Loucy (cell line): ENCODE measurements at regions not wholly inside any gene's neighbourhood (a gene's known extent, or its start where the extent isn't known, plus 50 kb on each side); places are given as distances from the start of the nearest gene placed in this dataset.

ENCODE experiments used
- H2AFZ ChIP-seq: fragments of 200-600 bp; sonication (generic); 2 replicates; pipeline ENCODE4 v1.6.0; 2016; ENCODE audit warnings: antibody characterized with exemption, mild to moderate bottlenecking, low read length, moderate library complexity
- H3F3A ChIP-seq: fragments of 200-600 bp; 2 replicates; pipeline ENCODE4 v1.6.0; 2016; ENCODE audit warnings: antibody characterized with exemption, low read depth, mild to moderate bottlenecking
- H3K27me3 ChIP-seq: fragments of 200-600 bp; sonication (generic); 2 replicates; pipeline ENCODE4 v1.6.1; 2014; ENCODE audit warnings: low read length, mild to moderate bottlenecking; ENCODE audit not compliant: insufficient read depth, poor library complexity, severe bottlenecking
- H3K36me3 ChIP-seq: fragments of 200-600 bp; sonication (generic); 2 replicates; pipeline ENCODE4 v1.6.1; 2016; ENCODE audit warnings: low read length; ENCODE audit not compliant: insufficient read depth
- H3K4me1 ChIP-seq: fragments of 200-600 bp; sonication (generic); 2 replicates; pipeline ENCODE4 v1.5.1; 2014; ENCODE audit warnings: low read length, mild to moderate bottlenecking; ENCODE audit not compliant: insufficient read depth, poor library complexity, severe bottlenecking
- H3K4me2 ChIP-seq: fragments of 200-600 bp; sonication (generic); 2 replicates; pipeline ENCODE4 v1.6.0; 2014; ENCODE audit warnings: antibody characterized with exemption, low read length, low read depth, mild to moderate bottlenecking; ENCODE audit not compliant: poor library complexity, severe bottlenecking
- H3K4me3 ChIP-seq: fragments of 200-600 bp; sonication (generic); 2 replicates; pipeline ENCODE4 v1.5.1; 2014; ENCODE audit warnings: low read length, mild to moderate bottlenecking, mixed read lengths; ENCODE audit not compliant: poor library complexity, severe bottlenecking
- H3K79me2 ChIP-seq: fragments of 200-600 bp; sonication (generic); 2 replicates; pipeline ENCODE4 v1.6.1; 2014; ENCODE audit warnings: low read length; ENCODE audit not compliant: insufficient read depth
- H3K9ac ChIP-seq: fragments of 200-600 bp; sonication (generic); 2 replicates; pipeline ENCODE4 v1.6.0; 2014; ENCODE audit warnings: mild to moderate bottlenecking, low read depth, low read length, moderate library complexity; ENCODE audit not compliant: poor library complexity, severe bottlenecking
- H3K9me2 ChIP-seq: fragments of 200-600 bp; sonication (generic); replicated peaks from 2 replicates; pipeline ENCODE4 v1.6.1; 2016; ENCODE audit warnings: low read depth, low read length, mixed read lengths
- H3K9me3 ChIP-seq: fragments of 200-600 bp; sonication (generic); 2 replicates; pipeline ENCODE4 v1.6.1; 2014; ENCODE audit warnings: mild to moderate bottlenecking, antibody characterized with exemption, low read length, low read depth; ENCODE audit not compliant: insufficient read depth
- H4K20me1 ChIP-seq: fragments of 200-600 bp; sonication (generic); 2 replicates; pipeline ENCODE4 v1.6.0; 2014; ENCODE audit warnings: antibody characterized with exemption, low read length, mild to moderate bottlenecking; ENCODE audit not compliant: insufficient read depth, poor library complexity, severe bottlenecking
- EZH2phosphoT487 ChIP-seq: fragments of 200-600 bp; IDR thresholded peaks from 2 replicates; pipeline ENCODE4 v1.6.1; 2018; ENCODE audit warnings: antibody characterized with exemption, mild to moderate bottlenecking, moderate library complexity, borderline replicate concordance
- TF ChIP-seq, protein P1 (sequence below): fragments of 200-600 bp; sonication (generic); conservative IDR thresholded peaks from 2 replicates; pipeline ENCODE4 v1.5.1; 2014; ENCODE audit warnings: mild to moderate bottlenecking, antibody characterized with exemption, low read length

- H3K36me3 ChIP-seq, result no peaks in the 10 kb centered on the region
- H3K27me3 ChIP-seq, result no peaks in the 10 kb centered on the region
- no peaks in the 10 kb centered on the region for H3K4me1 ChIP-seq
- H3K4me2 ChIP-seq, result no peak overlapping the region
- H3K79me2 ChIP-seq, result no peaks in the 10 kb centered on the region
- H3F3A ChIP-seq, result no peaks in the 10 kb centered on the region
- no peaks in the 10 kb centered on the region for H4K20me1 ChIP-seq
- no peaks in the 10 kb centered on the region for H3K9me2 ChIP-seq
- no peak for TF ChIP-seq EZH2phosphoT487
- peaks cover 2% of the 10 kb centered on the region; the same call in 1 of the 2 replicates for H3K9me3 ChIP-seq
- no peak overlapping the region for H3K4me3 ChIP-seq
- no peak overlapping the region for H3K9ac ChIP-seq
- no peak overlapping the region for H2AFZ ChIP-seq
Observed at GRCh38 chr2:239553376-239554000, 152.7 kb upstream of the HDAC4 start.

DNA sequence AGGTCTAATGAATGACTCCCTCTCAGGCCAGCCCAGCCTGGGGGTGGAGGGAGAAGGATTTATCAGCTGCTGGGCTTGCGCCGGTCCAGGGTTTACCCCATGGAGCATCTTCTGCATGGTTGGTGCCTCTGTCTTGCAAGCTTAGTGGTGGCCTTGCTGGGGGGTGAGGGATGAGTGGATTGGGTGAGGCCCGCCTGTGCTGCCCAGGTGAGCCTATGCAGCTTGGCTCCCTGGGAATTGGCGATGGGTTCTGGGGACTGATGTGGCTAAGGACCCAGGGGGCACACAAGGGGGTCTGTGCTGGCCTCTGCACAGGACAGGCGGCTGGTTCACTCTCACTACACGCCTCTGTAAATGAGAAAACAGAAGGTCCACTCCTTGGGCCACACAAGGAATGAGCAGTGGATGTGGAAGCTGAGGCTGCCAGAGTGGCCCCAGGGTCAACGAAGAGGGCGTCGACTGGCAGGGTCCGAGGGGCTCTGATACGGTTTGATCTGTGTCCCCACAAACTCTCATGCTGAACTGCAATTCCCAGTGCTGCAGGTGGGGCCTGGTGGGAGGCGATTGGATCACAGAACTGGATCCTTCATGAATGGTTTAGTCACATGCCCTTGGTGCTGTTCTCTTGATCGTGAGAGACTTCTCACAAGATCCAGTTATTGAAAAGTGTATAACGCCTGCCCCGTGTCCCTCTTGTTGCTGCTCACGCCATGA is 151.6 kb upstream of the HDAC4 start:
- H3K4me1 ChIP-seq, result no peaks in the 10 kb centered on the region
- peaks cover 4% of the 10 kb centered on the region; the same call in 1 of the 2 replicates for H3K9me3 ChIP-seq
- no peak overlapping the region for H2AFZ ChIP-seq
- no peak overlapping the region for H3K4me3 ChIP-seq
- no peaks in the 10 kb centered on the region for H3F3A ChIP-seq
- TF ChIP-seq, protein P1, sequence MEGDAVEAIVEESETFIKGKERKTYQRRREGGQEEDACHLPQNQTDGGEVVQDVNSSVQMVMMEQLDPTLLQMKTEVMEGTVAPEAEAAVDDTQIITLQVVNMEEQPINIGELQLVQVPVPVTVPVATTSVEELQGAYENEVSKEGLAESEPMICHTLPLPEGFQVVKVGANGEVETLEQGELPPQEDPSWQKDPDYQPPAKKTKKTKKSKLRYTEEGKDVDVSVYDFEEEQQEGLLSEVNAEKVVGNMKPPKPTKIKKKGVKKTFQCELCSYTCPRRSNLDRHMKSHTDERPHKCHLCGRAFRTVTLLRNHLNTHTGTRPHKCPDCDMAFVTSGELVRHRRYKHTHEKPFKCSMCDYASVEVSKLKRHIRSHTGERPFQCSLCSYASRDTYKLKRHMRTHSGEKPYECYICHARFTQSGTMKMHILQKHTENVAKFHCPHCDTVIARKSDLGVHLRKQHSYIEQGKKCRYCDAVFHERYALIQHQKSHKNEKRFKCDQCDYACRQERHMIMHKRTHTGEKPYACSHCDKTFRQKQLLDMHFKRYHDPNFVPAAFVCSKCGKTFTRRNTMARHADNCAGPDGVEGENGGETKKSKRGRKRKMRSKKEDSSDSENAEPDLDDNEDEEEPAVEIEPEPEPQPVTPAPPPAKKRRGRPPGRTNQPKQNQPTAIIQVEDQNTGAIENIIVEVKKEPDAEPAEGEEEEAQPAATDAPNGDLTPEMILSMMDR, result no peak
- no peak for TF ChIP-seq EZH2phosphoT487
- no peaks in the 10 kb centered on the region for H3K9me2 ChIP-seq
- no peaks in the 10 kb centered on the region for H3K36me3 ChIP-seq
- H4K20me1 ChIP-seq, result no peaks in the 10 kb centered on the region
- H3K4me2 ChIP-seq, result no peak overlapping the region
- H3K27me3 ChIP-seq, result no peaks in the 10 kb centered on the region
- H3K9ac ChIP-seq, result no peak overlapping the region
- H3K79me2 ChIP-seq, result no peaks in the 10 kb centered on the region

DNA sequence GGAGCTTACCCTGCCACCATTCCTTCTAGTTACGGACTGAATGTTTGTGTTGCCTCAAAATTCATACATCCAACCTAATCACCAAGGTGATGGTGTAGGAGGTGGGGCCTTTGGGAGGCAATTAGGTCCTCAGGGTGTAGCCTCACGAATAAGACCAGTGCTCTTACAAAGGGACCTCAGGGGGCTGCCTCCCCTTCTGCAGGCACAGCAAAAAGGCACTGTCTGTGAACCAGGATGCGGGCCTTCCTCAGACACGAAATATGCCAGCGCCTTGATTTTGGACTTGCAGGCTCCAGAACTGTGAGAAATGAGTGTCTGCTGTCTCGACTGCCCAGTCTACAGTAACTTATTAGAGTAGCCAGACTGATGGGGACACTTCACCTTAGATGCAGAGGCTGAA is 150.4 kb upstream of the HDAC4 start:
- no peak overlapping the region for H3K4me2 ChIP-seq
- H3K9ac ChIP-seq, result no peak overlapping the region
- H3F3A ChIP-seq, result no peaks in the 10 kb centered on the region
- no peak overlapping the region for H3K4me3 ChIP-seq
- no peaks in the 10 kb centered on the region for H3K36me3 ChIP-seq
- no peak overlapping the region for H2AFZ ChIP-seq
- TF ChIP-seq EZH2phosphoT487, result no peak
- TF ChIP-seq, protein P1, result no peak
- H3K27me3 ChIP-seq, result no peaks in the 10 kb centered on the region
- no peaks in the 10 kb centered on the region for H3K9me2 ChIP-seq
- no peaks in the 10 kb centered on the region for H4K20me1 ChIP-seq
- peaks cover 5% of the 10 kb centered on the region; the same call in 1 of the 2 replicates for H3K9me3 ChIP-seq
- H3K4me1 ChIP-seq, result no peaks in the 10 kb centered on the region
- no peaks in the 10 kb centered on the region for H3K79me2 ChIP-seq
